ENCODE measurements at regions not wholly inside any gene's neighbourhood (a gene's known extent, or its start where the extent isn't known, plus 50 kb on each side); places are given as distances from the start of the nearest gene placed in this dataset.

- Histone ChIP-seq H3K27me3 (ENCODE audit: control insufficient read depth in 2 of 2, insufficient read depth in 2 of 2, low read length in 2 of 2) (peaks cover 0 to 2% of the 10 kb centered on the region in 2 experiments), H3K79me2 (ENCODE audit: control insufficient read depth, insufficient read depth, low read length) (no peaks in the 10 kb centered on the region), H2AFZ (ENCODE audit: low read depth, low read length) (no peak overlapping the region), H4K20me1 (replicated peaks; ENCODE audit: control insufficient read depth, extremely low read depth, insufficient read depth, low read length) (no peaks in the 10 kb centered on the region), H3K9me1 (replicated peaks; ENCODE audit: control insufficient read depth, extremely low read depth, insufficient read depth, low read length) (no peaks in the 10 kb centered on the region), H3K36me3 (ENCODE audit: control insufficient read depth in 2 of 2, extremely low read depth in 1 of 2, insufficient read depth in 2 of 2, low read length in 2 of 2) (no peaks in the 10 kb centered on the region), H3K4me2 (ENCODE audit: insufficient read depth, low read length) (no peak overlapping the region), H3K4me1 (ENCODE audit: control insufficient read depth, extremely low read depth, insufficient read depth, low read length) (no peaks in the 10 kb centered on the region), H3K9ac (replicated peaks; ENCODE audit: extremely low read depth, insufficient read depth, low read length) (no peak overlapping the region), H3K9me3 (replicated peaks; ENCODE audit: control insufficient read depth, insufficient read depth, low read length) (peaks cover 2% of the 10 kb centered on the region), H3K4me3 (replicated peaks in 1 of 3; ENCODE audit: insufficient read depth in 1 of 3, low read depth in 1 of 3, low read length in 3 of 3) (no peak overlapping the region), H3K27ac (ENCODE audit: insufficient read depth, low read depth, low read length) (no peak overlapping the region)
- BruUV-seq (replicated peaks) = no TSS peak
- FAIRE-seq = no peak
- no peak for DNase-seq (ENCODE audit: low read depth, low spot score)
- no peak for TF ChIP-seq POLR2A (IDR thresholded peaks at IDR 0.05; ENCODE audit: low read depth, low read length)
- CTCF ChIA-PET = no interaction called here
- intact Hi-C loops (cut with micrococcal nuclease) = no loop called here
- POLR2A ChIA-PET = no interaction called here
- dilution Hi-C loops (cut with MboI; ENCODE audit: extremely low pct_ligation_motif_present, low sequenced_read_pairs) = no loop called here
Measured at GRCh38 chr17:79515110-79515509, 95.7 kb downstream of the RBFOX3 start.

- no TSS peak for BruUV-seq (replicated peaks)
- Histone ChIP-seq H3K4me3 (replicated peaks in 1 of 3; ENCODE audit: insufficient read depth in 1 of 3, low read depth in 1 of 3, low read length in 3 of 3) (no peak overlapping the region), H4K20me1 (replicated peaks; ENCODE audit: control insufficient read depth, extremely low read depth, insufficient read depth, low read length) (no peaks in the 10 kb centered on the region), H3K27ac (ENCODE audit: insufficient read depth, low read depth, low read length) (no peak overlapping the region), H3K79me2 (ENCODE audit: control insufficient read depth, insufficient read depth, low read length) (no peaks in the 10 kb centered on the region), H3K27me3 (ENCODE audit: control insufficient read depth in 2 of 2, insufficient read depth in 2 of 2, low read length in 2 of 2) (peaks cover 0 to 2% of the 10 kb centered on the region in 2 experiments), H2AFZ (ENCODE audit: low read depth, low read length) (no peak overlapping the region), H3K4me1 (ENCODE audit: control insufficient read depth, extremely low read depth, insufficient read depth, low read length) (no peaks in the 10 kb centered on the region), H3K9me3 (replicated peaks; ENCODE audit: control insufficient read depth, insufficient read depth, low read length) (peaks cover 2% of the 10 kb centered on the region), H3K9ac (replicated peaks; ENCODE audit: extremely low read depth, insufficient read depth, low read length) (no peak overlapping the region), H3K36me3 (ENCODE audit: control insufficient read depth in 2 of 2, extremely low read depth in 1 of 2, insufficient read depth in 2 of 2, low read length in 2 of 2) (no peaks in the 10 kb centered on the region), H3K4me2 (ENCODE audit: insufficient read depth, low read length) (no peak overlapping the region), H3K9me1 (replicated peaks; ENCODE audit: control insufficient read depth, extremely low read depth, insufficient read depth, low read length) (no peaks in the 10 kb centered on the region)
- intact Hi-C loops (cut with micrococcal nuclease) = no loop called here
- dilution Hi-C loops (cut with MboI; ENCODE audit: extremely low pct_ligation_motif_present, low sequenced_read_pairs) = no loop called here
- DNase-seq (ENCODE audit: low read depth, low spot score) = no peak
- ChIA-PET CTCF (no interaction called here), POLR2A (no interaction called here)
- no peak for TF ChIP-seq CTCF (IDR thresholded peaks at IDR 0.05; ENCODE audit: extremely low read depth in 1 of 2, insufficient read depth in 1 of 2, low read depth in 1 of 2, low read length in 2 of 2)
- no peak for FAIRE-seq
Measured at GRCh38 chr17:79513820-79514535, 96.9 kb downstream of the RBFOX3 start.
